SK-N-SH (cell line): ENCODE measurements at regions not wholly inside any gene's neighbourhood (a gene's known extent, or its start where the extent isn't known, plus 50 kb on each side); places are given as distances from the start of the nearest gene placed in this dataset.

Experiments
- CTCF ChIA-PET: fragments of 300-600, 350-600 bp; formaldehyde crosslinking; extraction: SDS; loops from one replicate; lab custom pipeline; 2021; lab: Yijun Ruan, JAX
- POLR2A ChIA-PET: fragments of 350-600 bp; sonication (Branson Sonifier 250); formaldehyde crosslinking; extraction: SDS; loops from one replicate; lab custom pipeline; 2020; ENCODE audit warnings: antibody characterized with exemption, inconsistent platforms; lab: Yijun Ruan, JAX
- DNase-seq: peaks from one replicate; pipeline ENCODE4 v3.0.0; 2012
- H2AFZ ChIP-seq: fragments of 200-600 bp; sonication (generic); 2 replicates; pipeline ENCODE4 v1.8.1; 2016; ENCODE audit warnings: antibody characterized with exemption, mild to moderate bottlenecking, low read depth
- H3F3A ChIP-seq: fragments of 200-600 bp; sonication (generic); replicated peaks from 2 replicates; pipeline ENCODE3; 2016; ENCODE audit warnings: antibody characterized with exemption, mild to moderate bottlenecking; ENCODE audit not compliant: insufficient read depth
- H3K27ac ChIP-seq, 2 experiments: fragments of 200-500 bp in 1 of 2; fragments of 200-600 bp in 1 of 2; sonication (Bioruptor generic) in 1 of 2; sonication (generic), shearing (Covaris generic) in 1 of 2; 2 replicates each; pipeline versions ENCODE4 v1.5.1 to v1.6.1; 2014 to 2016; ENCODE audit warnings: low read depth in 2 of 2, inconsistent platforms in 1 of 2, low read length in 1 of 2, mild to moderate bottlenecking in 1 of 2, mixed read lengths in 1 of 2
- H3K27me3 ChIP-seq: fragments of 200-600 bp; sonication (generic), shearing (Covaris generic); 2 replicates; pipeline ENCODE4 v1.6.1; 2016; ENCODE audit warnings: mixed run types; ENCODE audit not compliant: insufficient read depth
- H3K36me3 ChIP-seq, 2 experiments: fragments of 200-500 bp in 1 of 2; fragments of 200-600 bp in 1 of 2; sonication (Bioruptor generic) in 1 of 2; sonication (generic) in 1 of 2; replicated peaks in 1 of 2; 2 replicates each; pipeline versions ENCODE3 to v1.5.1; 2014 to 2016; ENCODE audit warnings: low read length in 1 of 2, mild to moderate bottlenecking in 1 of 2; ENCODE audit not compliant: insufficient read depth in 2 of 2, control insufficient read depth in 1 of 2
- H3K4me1 ChIP-seq, 2 experiments: fragments of 200-500 bp in 1 of 2; fragments of 200-600 bp in 1 of 2; sonication (Bioruptor generic) in 1 of 2; sonication (generic), shearing (Covaris generic) in 1 of 2; 2 replicates each; pipeline versions ENCODE4 v1.5.1 to v1.6.1; 2014 to 2016; ENCODE audit warnings: low read depth in 1 of 2, low read length in 1 of 2, mixed run types in 1 of 2; ENCODE audit not compliant: insufficient read depth in 2 of 2, control insufficient read depth in 1 of 2
- H3K4me2 ChIP-seq: fragments of 200-600 bp; sonication (generic), shearing (Covaris generic); 2 replicates; pipeline ENCODE4 v1.6.1; 2017; ENCODE audit warnings: mixed run types
- H3K4me3 ChIP-seq, 2 experiments: fragments of 200-500 bp in 1 of 2; fragments of 200-600 bp in 1 of 2; sonication (Bioruptor generic) in 1 of 2; sonication (generic), shearing (Covaris generic) in 1 of 2; 2 replicates each; pipeline versions ENCODE4 v1.5.1 to v1.8.1; 2014 to 2016; ENCODE audit warnings: low read depth in 2 of 2, inconsistent platforms in 1 of 2, low read length in 1 of 2, mild to moderate bottlenecking in 1 of 2, mixed read lengths in 1 of 2, moderate library complexity in 1 of 2
- H3K79me2 ChIP-seq: fragments of 200-600 bp; sonication (generic); 2 replicates; pipeline ENCODE4 v1.8.1; 2017; ENCODE audit warnings: mild to moderate bottlenecking; ENCODE audit not compliant: insufficient read depth
- H3K9ac ChIP-seq: fragments of 200-600 bp; sonication (generic); 2 replicates; pipeline ENCODE4 v1.6.1; 2017; ENCODE audit warnings: mixed run types
- H3K9me2 ChIP-seq: fragments of 200-600 bp; sonication (generic); 2 replicates; pipeline ENCODE4 v1.6.1; 2017; ENCODE audit warnings: mixed run types
- H3K9me3 ChIP-seq: fragments of 200-600 bp; sonication (generic); 2 replicates; pipeline ENCODE4 v1.6.1; 2017; ENCODE audit warnings: mixed run types, mild to moderate bottlenecking, moderate library complexity
- H4K20me1 ChIP-seq: fragments of 200-600 bp; sonication (generic); 2 replicates; pipeline ENCODE4 v1.6.1; 2017; ENCODE audit warnings: mild to moderate bottlenecking, mixed run types; ENCODE audit not compliant: insufficient read depth
- CHD2 ChIP-seq: fragments of 150-350 bp; IDR thresholded peaks from 2 replicates; pipeline ENCODE4 v1.6.1; 2018; ENCODE audit warnings: low read length; ENCODE audit not compliant: partially characterized antibody
- ELF1 ChIP-seq: IDR thresholded peaks from 2 replicates; pipeline ENCODE4 v1.4.0; 2012
- EP300 ChIP-seq, 2 experiments: IDR thresholded peaks; 2 replicates each; pipeline versions ENCODE4 v1.4.0 to v1.6.1; 2012; ENCODE audit warnings: borderline replicate concordance in 1 of 2, low read depth in 1 of 2, low read length in 1 of 2
- FOXJ3 ChIP-seq: sonication (generic); formaldehyde crosslinking; IDR thresholded peaks from 2 replicates; pipeline ENCODE4 v1.5.1; 2020; ENCODE audit warnings: mild to moderate bottlenecking, missing genetic modification reagents
- NRF1 ChIP-seq: IDR thresholded peaks from 2 replicates; pipeline ENCODE4 v1.6.1; 2012; ENCODE audit warnings: low read depth, mild to moderate bottlenecking, low read length
- POLR2AphosphoS5 ChIP-seq: IDR thresholded peaks from 2 replicates; pipeline ENCODE4 v1.6.1; 2012; ENCODE audit warnings: low read depth, low read length
- RCOR1 ChIP-seq: fragments of 150-350 bp; IDR thresholded peaks from 2 replicates; pipeline ENCODE4 v1.6.1; 2017; ENCODE audit warnings: antibody characterized with exemption, low read length
- RFX5 ChIP-seq: IDR thresholded peaks from 2 replicates; pipeline ENCODE4 v1.6.1; 2012; ENCODE audit warnings: mild to moderate bottlenecking, improper control_type of control experiment, low read length
- SIN3A ChIP-seq: IDR thresholded peaks from 2 replicates; pipeline ENCODE4 v1.6.1; 2012; ENCODE audit warnings: low read depth, mild to moderate bottlenecking, low read length, moderate library complexity, borderline replicate concordance
- TAF1 ChIP-seq: IDR thresholded peaks from 2 replicates; pipeline ENCODE4 v1.6.1; 2012; ENCODE audit warnings: low read depth, mild to moderate bottlenecking, low read length, moderate library complexity, borderline replicate concordance
- TCF12 ChIP-seq: IDR thresholded peaks from 2 replicates; pipeline ENCODE4 v1.4.0; 2012
- TEAD4 ChIP-seq: IDR thresholded peaks from 2 replicates; pipeline ENCODE4 v1.4.0; 2012; ENCODE audit warnings: mild to moderate bottlenecking, borderline replicate concordance; ENCODE audit not compliant: insufficient read depth
- WGBS: methylation state at CpG from one replicate; pipeline ENCODE4 v1.1.6; 2017; ENCODE audit warnings: low lambda C conversion rate; 5-methylcytosine and 5-hydroxymethylcytosine counted together
- TF ChIP-seq, protein P1 (sequence below): fragments of 150-350 bp; IDR thresholded peaks from 2 replicates; pipeline ENCODE4 v1.6.1; 2017; ENCODE audit warnings: antibody characterized with exemption, low read length, low read depth, borderline replicate concordance
- TF ChIP-seq, protein P2 (sequence below): fragments of 150-350 bp; IDR thresholded peaks from 2 replicates; pipeline ENCODE4 v1.6.1; 2016; ENCODE audit warnings: mild to moderate bottlenecking, low read depth, low read length
- TF ChIP-seq, protein P3 (sequence below): IDR thresholded peaks from 2 replicates; pipeline ENCODE4 v1.6.1; 2012; ENCODE audit warnings: mild to moderate bottlenecking, low read depth, low read length, moderate library complexity
- TF ChIP-seq, protein P4 (sequence below): IDR thresholded peaks from 2 replicates; pipeline ENCODE4 v1.4.0; 2012; ENCODE audit warnings: low read depth, borderline replicate concordance
- TF ChIP-seq, protein P5 (sequence below): fragments of 200-600 bp; sonication (generic); IDR thresholded peaks from 2 replicates; pipeline ENCODE4 v1.6.1; 2017; ENCODE audit warnings: antibody characterized with exemption, mild to moderate bottlenecking, moderate library complexity

DNA sequence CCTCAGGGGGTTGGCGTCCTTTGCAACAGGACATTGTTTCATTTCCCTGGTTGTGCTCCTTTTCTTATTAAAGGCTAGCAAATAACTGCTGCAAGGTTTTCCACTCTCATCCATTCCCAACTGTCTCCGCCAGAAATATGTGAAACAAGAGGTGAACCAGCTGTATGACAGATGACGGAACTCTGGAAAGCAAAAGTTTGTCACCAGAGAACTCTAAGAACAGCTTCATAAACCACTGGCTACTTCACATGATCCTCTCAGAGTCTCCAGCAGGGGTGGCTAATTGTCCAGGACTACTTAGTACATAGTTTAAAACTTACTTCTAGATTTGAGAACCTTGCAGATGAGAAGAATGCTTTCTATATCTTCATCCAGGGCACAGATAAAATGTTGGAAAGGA is 195.9 kb upstream of the RAD23B start (continued):
- TF ChIP-seq, protein P1, sequence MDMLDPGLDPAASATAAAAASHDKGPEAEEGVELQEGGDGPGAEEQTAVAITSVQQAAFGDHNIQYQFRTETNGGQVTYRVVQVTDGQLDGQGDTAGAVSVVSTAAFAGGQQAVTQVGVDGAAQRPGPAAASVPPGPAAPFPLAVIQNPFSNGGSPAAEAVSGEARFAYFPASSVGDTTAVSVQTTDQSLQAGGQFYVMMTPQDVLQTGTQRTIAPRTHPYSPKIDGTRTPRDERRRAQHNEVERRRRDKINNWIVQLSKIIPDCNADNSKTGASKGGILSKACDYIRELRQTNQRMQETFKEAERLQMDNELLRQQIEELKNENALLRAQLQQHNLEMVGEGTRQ: no peak
- TF ChIP-seq ELF1: no peak
- TF ChIP-seq, protein P2, sequence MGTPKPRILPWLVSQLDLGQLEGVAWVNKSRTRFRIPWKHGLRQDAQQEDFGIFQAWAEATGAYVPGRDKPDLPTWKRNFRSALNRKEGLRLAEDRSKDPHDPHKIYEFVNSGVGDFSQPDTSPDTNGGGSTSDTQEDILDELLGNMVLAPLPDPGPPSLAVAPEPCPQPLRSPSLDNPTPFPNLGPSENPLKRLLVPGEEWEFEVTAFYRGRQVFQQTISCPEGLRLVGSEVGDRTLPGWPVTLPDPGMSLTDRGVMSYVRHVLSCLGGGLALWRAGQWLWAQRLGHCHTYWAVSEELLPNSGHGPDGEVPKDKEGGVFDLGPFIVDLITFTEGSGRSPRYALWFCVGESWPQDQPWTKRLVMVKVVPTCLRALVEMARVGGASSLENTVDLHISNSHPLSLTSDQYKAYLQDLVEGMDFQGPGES: no peak
- TF ChIP-seq TCF12: no peak
- no peak for TF ChIP-seq NRF1
- TF ChIP-seq RCOR1: no peak

DNA sequence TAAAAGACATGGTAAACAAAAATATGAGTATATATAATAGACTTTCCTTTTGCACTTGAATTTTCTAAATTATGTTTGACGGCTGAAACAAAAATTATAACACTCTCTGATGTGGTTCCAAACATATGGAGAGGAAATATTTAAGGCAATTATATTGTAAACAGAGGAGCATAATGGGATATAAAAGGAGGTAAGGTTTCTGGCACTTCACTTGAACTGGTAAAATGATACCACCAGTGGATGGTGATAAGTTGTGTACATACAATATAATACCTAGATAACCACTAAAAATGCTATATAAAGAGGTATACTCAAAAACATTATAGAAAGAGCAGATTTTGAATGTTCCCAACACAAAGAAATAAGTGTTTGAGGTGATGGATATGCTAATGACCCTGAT is 192.9 kb upstream of the RAD23B start:
- TF ChIP-seq TAF1 (no peak), RFX5 (no peak), TCF12 (no peak), CHD2 (no peak), ELF1 (no peak), SIN3A (no peak), POLR2AphosphoS5 (no peak), NRF1 (no peak), FOXJ3 (no peak), EP300 (IDR thresholded peaks at IDR 0.05; ENCODE audit: borderline replicate concordance in 1 of 2, low read depth in 1 of 2, low read length in 1 of 2) (no peak), TEAD4 (no peak)
- TF ChIP-seq, protein P1: no peak
- TF ChIP-seq, protein P3, sequence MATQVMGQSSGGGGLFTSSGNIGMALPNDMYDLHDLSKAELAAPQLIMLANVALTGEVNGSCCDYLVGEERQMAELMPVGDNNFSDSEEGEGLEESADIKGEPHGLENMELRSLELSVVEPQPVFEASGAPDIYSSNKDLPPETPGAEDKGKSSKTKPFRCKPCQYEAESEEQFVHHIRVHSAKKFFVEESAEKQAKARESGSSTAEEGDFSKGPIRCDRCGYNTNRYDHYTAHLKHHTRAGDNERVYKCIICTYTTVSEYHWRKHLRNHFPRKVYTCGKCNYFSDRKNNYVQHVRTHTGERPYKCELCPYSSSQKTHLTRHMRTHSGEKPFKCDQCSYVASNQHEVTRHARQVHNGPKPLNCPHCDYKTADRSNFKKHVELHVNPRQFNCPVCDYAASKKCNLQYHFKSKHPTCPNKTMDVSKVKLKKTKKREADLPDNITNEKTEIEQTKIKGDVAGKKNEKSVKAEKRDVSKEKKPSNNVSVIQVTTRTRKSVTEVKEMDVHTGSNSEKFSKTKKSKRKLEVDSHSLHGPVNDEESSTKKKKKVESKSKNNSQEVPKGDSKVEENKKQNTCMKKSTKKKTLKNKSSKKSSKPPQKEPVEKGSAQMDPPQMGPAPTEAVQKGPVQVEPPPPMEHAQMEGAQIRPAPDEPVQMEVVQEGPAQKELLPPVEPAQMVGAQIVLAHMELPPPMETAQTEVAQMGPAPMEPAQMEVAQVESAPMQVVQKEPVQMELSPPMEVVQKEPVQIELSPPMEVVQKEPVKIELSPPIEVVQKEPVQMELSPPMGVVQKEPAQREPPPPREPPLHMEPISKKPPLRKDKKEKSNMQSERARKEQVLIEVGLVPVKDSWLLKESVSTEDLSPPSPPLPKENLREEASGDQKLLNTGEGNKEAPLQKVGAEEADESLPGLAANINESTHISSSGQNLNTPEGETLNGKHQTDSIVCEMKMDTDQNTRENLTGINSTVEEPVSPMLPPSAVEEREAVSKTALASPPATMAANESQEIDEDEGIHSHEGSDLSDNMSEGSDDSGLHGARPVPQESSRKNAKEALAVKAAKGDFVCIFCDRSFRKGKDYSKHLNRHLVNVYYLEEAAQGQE: no peak
- TF ChIP-seq, protein P4, sequence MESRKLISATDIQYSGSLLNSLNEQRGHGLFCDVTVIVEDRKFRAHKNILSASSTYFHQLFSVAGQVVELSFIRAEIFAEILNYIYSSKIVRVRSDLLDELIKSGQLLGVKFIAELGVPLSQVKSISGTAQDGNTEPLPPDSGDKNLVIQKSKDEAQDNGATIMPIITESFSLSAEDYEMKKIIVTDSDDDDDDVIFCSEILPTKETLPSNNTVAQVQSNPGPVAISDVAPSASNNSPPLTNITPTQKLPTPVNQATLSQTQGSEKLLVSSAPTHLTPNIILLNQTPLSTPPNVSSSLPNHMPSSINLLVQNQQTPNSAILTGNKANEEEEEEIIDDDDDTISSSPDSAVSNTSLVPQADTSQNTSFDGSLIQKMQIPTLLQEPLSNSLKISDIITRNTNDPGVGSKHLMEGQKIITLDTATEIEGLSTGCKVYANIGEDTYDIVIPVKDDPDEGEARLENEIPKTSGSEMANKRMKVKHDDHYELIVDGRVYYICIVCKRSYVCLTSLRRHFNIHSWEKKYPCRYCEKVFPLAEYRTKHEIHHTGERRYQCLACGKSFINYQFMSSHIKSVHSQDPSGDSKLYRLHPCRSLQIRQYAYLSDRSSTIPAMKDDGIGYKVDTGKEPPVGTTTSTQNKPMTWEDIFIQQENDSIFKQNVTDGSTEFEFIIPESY: no peak
- TF ChIP-seq, protein P5, sequence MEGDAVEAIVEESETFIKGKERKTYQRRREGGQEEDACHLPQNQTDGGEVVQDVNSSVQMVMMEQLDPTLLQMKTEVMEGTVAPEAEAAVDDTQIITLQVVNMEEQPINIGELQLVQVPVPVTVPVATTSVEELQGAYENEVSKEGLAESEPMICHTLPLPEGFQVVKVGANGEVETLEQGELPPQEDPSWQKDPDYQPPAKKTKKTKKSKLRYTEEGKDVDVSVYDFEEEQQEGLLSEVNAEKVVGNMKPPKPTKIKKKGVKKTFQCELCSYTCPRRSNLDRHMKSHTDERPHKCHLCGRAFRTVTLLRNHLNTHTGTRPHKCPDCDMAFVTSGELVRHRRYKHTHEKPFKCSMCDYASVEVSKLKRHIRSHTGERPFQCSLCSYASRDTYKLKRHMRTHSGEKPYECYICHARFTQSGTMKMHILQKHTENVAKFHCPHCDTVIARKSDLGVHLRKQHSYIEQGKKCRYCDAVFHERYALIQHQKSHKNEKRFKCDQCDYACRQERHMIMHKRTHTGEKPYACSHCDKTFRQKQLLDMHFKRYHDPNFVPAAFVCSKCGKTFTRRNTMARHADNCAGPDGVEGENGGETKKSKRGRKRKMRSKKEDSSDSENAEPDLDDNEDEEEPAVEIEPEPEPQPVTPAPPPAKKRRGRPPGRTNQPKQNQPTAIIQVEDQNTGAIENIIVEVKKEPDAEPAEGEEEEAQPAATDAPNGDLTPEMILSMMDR: no peak
- TF ChIP-seq, all 33 proteins: peak for 0
- H3K27me3 ChIP-seq: no peaks in the 10 kb centered on the region

More for the DNA sequence above, 192.9 kb upstream of the RAD23B start:
- Histone ChIP-seq H3K4me3 (no peak overlapping the region), H3F3A (no peaks in the 10 kb centered on the region), H3K79me2 (no peaks in the 10 kb centered on the region), H3K9ac (no peak overlapping the region), H2AFZ (no peak overlapping the region), H3K4me1 (no peaks in the 10 kb centered on the region), H3K4me2 (no peak overlapping the region), H3K27ac (no peak overlapping the region), H4K20me1 (no peaks in the 10 kb centered on the region), H3K36me3 (no peaks in the 10 kb centered on the region), H3K9me2 (no peaks in the 10 kb centered on the region), H3K9me3 (no peaks in the 10 kb centered on the region)
- ChIA-PET POLR2A (no interaction called here), CTCF (no interaction called here)
- no peak for DNase-seq
- 60% methylated on average over 1 of the region's 1 CpG for WGBS
